GM21360 (cell line): ENCODE measurements at regions not wholly inside any gene's neighbourhood (a gene's known extent, or its start where the extent isn't known, plus 50 kb on each side); places are given as distances from the start of the nearest gene placed in this dataset.
A peak's percentile ranks its signal among the peaks of the same experiment; 100 is the strongest.

Experiments
- ATAC-seq: cut with Tn5 transposase; IDR thresholded peaks from one replicate; pipeline ENCODE4 v1.9.1; 2021; ENCODE audit warnings: mild to moderate bottlenecking, moderate library complexity; ENCODE audit not compliant: unreplicated experiment

DNA sequence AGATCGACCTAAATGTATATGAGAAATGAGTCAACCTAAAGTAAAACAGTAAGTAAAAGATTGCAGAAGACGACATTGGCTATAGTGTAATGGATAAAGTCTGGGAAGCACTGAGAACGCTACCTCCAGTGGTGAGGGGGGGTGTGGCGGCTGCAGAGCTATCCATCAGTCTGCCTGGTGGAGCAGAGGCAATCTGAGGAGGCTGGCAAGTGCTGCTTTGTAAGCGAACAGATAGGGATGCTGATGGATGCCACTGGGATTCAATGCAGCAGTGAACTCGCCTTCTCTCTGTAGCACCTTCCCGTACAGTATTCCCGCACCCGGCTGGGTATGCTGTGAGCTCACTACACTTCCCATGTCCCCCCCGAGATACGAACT is 261.5 kb downstream of the NSG2 start:
- ATAC-seq, result no peak

DNA sequence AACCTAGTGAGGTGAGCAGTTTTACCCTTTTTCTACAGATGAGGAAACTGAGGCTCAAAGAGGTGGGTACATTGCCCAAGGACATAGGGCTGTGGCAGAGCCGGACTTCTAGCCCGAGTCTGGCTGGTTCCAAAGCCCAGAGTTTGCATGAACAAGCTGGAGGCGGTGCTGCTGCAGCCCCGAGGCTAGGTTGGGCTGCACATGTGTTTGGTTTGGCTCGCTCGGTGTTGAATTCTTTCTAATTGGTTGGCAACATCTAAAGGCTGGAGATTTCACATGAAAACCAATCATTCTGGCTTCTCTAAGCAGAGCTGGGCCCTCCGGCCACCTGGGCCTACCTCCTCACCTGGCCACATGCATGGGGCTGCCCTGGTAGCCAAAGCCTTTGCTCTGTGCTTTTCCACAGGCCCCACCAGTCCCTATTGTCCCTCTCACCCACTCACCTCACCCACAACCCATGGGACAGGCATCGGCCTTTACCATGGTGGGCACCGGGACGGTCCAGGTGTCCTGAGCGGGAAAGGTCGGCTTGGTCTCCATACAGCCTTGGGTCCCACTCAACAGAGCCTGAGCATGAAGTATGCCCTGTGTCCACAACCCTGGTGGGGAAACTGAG is 262.3 kb downstream of the NSG2 start:
- no peak for ATAC-seq

DNA sequence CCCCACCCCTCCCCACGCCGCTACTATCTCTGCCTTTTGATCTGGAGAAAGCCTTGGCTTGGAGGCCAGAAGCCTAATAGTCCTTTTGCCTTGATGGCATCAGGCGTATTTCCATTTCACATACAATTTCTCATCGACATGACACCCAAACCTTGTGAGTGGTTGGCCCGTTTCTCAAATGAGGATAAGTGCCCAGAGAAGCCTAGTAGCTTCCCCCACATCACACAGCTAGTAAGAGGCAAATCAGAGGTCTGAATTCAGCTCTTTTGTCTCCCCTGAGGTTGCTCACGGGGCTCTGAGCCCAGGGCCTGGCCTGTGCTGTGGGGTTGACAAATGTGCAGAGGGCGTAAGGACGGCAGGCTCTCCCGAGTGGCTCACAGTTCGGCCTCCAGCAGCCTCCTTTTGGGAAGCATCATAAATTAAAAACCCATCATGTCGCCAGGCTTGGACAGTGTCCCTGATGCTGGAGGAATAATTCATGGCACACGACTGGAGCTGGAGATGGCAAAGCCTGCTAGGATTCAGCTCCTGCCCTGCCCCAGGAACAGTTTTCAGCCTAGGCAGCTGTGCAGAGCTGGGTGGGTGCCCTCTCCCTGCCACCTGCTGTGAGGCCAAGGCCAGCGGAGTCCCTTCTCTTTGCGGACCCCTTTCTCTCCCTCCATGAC is 263.8 kb downstream of the NSG2 start:
- no peak for ATAC-seq

DNA sequence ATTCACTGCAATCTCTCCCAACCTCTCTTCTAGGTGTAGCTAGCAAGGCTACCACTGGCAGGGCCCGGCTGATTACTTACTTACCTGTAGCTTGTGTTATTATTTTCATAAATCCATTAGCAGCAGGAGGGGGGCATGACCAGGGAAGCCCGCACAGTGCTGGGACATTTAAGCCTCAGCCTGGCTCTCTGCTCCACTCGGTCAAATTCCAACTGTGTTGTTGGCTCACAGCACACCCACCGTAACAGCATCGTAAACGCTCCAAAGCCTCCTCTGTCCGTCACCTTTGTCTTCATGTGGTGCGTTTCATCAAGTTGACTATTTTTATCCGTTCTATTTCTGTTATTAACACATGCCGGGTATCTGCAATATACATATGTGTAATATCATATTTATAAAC is 264.7 kb downstream of the NSG2 start:
- ATAC-seq, result no peak

DNA sequence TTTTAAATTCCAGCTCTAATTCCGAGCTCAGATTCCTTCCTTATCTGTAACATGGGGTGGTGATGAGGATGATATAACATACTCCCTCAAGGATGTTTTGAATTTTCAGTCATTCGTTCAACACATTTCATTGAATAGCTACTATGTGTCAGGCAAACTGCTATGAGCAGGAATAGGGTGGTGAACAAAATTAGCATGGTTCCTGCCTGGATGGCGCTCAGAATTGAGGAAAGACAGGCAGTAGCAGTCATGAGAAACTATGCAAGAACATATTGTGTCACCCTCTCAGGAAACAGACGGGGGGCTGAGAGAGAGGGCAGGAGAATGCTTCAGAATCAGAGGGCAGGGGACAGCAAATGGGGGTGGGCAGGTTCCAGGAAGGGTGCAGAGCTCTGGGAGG is 265.2 kb downstream of the NSG2 start:
- ATAC-seq, result no peak

DNA sequence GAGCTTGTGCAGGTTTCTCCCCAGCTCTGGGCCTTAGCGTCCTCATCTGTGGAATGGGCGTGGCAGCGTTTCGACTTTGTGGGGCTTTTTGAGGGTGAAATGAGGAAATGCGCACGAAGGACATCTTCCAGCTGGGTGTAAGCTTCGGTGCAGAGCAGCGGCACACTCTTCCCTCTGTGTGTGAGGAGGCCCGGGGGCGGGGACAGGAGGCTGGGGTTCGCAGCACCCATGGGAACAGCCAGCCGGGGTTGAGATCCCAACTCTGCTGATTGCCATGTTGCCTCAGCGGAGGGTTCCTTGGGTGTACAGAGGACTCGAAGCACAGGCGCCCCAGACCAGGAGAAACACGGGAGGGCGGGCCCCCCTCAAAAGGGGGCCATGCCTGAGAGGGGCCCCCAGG is 265.6 kb downstream of the NSG2 start:
- no peak for ATAC-seq

DNA sequence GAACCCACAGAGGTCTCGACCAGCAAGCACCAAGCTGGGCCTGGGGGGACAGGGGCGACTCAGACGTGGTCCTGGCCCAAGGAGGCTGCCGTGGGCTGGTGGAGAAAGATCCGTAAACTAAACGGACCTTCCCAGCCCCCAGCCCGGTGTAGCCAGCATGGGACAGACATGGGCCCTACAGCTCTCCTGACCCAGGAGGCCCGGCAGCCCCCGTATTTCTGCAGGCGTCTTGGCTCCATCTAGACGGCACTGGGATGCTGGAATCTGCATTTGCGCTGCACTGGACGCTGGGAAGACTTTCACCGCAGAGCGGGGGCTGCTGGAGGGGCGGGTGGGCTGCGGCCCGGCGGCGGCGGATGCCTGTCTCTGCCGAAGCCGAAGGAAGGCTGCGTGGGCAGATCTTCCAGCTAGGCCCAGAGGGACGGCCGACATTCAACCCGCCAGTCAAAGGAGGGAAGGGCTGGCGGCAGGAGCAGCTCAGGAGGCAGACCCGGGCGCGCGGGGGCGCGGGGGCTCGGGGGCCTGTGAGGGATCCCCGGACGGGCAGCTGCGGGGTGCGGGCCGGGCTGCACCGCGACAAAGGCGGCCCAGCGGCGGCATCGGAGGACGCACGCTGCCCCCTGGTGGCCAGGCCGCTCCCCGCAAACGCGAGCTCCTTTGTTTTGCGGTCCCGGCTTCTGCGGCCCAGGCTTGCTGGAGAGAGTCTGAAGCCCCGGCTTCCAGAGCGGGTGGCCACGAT is 266.2 kb downstream of the NSG2 start:
- peak; percentile 75 for ATAC-seq

DNA sequence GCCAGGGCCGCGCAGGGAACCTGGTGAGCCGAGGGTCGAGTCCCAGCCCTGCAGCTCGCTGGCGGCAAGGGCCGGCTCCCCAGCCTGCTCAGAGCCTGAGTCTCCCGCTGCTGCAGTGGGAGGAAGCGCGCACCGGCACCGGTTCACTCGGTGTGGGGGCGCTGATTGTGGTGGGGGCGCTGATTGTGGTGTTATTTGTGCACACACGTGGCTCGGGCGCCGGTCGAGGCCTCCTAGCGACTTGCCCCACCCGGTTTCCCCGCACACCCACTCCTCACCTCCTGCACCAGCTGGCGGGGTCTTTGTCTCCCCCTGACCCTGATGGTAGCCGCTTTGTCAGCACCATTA is 266.7 kb downstream of the NSG2 start:
- ATAC-seq, result no peak

DNA sequence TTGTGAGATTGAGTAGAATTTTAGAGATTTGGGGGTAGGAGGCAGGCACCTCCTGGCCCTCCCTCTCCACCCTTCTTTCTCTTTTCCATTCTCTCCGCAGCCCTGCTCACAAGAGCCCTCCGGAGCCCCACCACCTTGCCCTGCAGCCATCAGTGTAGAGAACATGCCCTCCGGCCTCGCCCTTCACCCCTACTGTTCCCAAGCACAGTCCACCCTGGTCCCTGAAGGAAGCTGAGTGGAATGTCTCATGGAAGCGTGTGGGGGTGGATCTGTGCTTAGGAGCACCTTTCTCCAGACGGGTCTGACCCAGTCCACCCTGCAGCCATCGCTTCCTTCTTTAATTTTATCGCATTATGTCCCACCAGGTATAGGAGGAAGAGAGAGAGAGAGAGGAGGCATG is 267.1 kb downstream of the NSG2 start:
- no peak for ATAC-seq

DNA sequence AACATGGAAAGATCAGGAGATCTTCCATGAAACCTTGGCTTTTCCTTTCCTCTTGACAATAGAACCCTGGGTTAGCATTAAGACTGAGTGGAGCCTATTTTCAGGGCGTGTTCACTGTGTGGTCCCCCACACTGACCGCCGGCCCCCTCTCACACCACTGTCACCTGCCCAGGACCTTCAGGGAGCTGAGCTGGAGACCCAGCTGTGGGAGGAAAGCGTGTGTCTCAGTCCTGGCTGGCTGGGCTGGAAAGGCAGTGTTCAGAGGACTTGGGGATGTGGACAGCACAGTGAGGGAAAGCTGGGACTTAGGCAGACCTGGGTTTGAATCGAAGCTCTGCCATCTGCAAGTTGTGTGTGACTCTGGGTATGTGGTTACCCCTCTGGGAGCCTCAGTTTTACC is 268.1 kb downstream of the NSG2 start:
- no peak for ATAC-seq

DNA sequence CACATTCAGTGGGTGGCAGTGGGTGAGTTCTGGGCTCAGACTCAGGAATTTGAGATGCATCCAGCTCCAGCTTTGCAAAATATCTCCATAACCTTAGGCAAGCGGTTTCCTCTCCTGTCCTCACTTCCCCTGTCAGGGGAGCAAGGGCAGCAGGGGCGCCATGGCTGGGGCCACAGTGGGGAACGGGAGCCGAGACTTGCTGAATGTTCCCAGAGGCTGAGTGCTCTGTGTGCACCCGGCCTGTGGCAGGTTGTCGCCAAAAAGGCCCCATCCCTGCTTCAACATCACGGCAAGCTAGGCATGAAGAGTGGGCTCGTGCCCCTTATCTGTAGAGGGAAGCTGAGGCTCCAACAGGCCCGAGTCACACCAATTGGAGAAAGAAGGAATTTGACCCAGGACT is 268.8 kb downstream of the NSG2 start:
- no peak for ATAC-seq

DNA sequence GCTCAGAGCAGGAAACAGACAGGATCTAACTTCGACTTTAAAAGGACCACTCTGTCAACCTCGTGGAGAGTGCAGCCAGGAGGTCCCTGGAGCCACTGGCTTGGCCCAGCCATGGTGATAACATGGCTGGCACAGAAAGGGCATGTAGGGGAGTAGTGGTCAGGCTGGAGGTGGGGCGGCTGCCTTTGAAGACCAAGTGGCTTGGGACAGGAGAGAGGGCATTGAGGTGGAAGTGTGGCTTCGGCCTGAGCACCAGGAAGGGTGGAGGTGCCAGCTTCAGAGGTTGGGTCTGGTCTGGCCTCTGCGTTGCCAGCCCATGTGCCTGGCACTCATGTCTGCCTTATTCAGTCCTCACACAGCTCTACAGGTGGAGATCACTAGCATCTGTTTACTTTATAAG is 270.0 kb downstream of the NSG2 start:
- no peak for ATAC-seq

DNA sequence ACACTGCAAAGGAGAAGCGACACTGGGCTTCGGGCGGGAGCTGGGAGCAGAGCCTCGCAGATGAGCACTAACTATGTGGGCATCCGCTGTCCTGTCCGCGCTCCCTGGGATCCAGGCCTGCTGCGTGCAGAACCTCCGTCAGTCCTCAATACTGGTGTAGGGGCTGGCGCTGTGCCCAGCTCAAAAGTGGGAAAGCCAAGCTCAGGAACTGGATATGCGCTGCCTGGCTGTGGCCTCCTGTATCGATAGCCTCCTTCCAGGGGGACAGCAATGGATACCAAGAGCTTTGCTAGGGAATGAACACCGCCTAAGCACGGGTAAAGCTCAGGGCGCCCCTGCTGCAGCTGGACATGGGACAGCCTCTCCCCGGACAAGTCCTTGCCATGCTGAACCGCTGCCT is 270.4 kb downstream of the NSG2 start:
- ATAC-seq, result no peak

DNA sequence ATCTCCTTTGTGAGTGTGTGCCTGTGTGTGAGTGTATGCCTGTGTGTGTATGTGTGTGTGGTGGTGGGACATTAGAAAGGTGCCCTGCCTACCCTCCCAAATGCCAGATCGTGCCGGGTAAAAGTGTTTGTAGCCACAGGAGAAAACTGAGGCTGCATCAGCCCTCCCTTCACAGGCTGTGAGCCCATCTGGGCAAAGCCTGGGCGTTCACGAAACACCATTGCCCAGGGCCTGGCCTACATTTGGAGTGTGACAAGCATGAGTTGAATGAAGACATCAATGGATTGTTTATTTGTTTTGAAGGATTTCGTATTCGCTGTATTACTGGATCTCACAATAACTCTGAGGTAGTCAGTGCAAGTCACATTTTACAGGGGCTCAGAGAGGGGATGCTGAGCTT is 270.8 kb downstream of the NSG2 start:
- no peak for ATAC-seq

DNA sequence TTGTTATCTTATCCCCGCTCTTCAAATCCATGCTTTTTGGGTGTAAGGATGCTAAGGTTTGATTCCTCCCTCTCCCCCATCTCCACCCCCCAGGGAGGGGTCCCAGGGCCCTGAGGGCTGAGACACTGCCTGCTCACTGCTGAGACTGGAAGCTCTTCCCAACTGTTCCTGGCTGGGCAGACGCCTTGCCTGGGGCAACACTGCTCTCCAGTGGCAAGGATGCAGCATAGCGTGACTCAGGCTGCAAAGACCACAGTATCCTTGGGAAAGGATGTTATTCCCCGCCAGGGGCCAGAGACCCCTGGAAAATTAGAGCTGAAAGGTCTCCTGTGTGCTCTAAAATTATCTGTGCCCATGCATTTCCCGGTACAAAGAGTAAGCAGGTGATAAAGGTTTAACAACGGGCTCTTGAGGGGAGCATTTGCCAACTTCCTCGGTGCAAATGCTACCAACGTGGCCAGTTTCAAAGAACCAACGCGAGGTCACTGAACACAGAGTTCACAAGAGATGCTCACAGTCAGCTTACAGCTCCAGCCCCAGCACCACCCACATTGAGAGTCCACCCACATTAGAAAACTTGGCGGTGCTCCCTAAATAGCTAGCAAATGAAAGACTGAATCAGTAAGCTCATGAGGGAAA is 271.9 kb downstream of the NSG2 start:
- ATAC-seq, result no peak

DNA sequence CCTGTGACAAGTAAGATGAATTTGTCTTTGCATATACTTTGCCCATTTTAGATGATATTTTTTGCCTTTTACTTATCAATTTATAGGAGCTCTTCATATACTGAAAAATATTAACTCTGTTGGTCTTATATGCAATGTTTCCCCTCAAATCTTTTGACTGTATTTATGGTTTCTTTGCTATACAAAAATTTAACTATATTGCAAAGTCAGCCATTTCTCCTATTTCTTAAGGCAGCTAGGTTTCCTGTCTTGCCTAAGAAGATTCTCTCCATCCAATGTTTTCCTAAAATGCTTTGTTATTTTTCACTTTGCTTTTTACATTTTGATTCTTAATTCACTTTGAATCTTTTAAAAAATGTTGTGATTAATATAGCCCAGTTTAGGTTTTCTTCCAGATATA is 273.1 kb downstream of the NSG2 start:
- no peak for ATAC-seq

DNA sequence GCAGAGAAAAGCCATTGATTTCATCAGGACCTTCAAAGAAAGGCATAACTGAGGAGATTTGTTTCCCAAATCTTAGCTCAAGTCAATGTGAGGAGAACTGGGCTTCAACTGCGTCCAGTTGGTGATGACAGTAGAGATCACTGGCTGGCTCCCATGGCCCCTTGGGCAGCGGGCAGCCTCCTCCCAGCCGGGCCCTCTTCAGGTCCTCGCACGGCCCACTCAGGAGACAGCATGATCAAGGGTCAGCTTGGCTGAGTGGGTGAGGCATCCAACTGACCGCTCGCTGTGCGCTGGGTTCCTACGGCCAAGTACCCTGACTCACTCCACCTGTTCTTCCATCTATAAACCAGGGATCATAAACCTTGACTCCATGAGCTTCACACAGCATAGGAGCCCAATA is 274.0 kb downstream of the NSG2 start:
- ATAC-seq, result no peak

DNA sequence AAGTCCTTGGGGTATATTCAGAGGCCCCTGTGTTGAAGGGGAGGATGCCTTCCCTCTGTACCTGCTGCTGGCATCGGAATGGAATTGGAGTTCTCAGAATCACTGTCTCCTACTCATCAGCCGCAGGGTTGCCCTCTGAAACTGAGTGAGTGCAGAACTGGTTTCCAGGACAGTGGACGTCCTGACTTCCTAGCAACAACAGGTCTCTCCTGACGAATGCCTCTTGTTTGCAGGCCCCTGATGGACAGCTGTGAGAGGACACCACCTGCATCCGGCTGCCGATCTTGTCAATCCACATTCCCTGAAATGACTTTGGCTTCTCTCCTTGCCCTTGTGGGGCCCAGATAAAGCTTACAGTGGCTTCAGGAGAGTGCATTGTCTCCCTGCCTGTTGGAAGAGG is 274.5 kb downstream of the NSG2 start:
- ATAC-seq, result no peak

DNA sequence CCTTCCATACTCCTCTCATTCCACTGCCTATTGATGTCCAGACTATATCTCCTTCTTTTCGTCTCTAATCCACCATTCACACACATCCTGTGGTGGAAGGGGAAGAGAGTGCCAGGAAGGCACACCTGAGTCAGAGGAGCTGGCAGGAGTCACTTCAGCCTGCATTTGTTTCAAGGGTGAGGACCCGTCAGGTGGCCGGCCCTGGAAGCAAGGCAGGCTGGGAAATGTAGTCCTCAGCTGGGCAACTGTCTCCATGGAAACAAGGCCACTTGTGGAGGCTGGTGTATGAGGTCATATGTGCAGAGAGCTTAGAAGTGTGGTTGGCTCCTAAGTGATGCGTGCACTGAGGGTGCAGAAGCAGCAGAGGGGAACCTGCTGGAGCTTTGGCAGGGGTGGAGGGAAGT is 278.4 kb downstream of the NSG2 start:
- peak; percentile 94 for ATAC-seq

DNA sequence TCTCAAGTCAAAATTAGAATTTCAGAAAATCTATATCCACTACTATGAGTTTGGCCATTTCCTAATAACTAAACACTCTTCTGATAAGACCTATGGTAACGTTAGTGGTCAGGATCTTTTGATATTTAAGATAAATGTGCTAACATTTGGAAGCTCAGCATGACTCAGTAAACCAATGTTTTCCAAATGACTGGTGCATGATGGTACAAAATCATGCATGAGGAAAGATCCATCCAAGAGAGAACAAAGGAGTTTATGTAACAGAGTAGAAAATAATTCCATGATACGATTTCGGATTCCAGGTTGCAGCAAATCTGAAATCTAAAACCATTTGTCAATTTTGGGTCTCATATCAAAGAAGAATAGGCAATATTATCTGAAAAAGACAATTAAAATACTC is 279.2 kb downstream of the NSG2 start:
- ATAC-seq, result no peak

DNA sequence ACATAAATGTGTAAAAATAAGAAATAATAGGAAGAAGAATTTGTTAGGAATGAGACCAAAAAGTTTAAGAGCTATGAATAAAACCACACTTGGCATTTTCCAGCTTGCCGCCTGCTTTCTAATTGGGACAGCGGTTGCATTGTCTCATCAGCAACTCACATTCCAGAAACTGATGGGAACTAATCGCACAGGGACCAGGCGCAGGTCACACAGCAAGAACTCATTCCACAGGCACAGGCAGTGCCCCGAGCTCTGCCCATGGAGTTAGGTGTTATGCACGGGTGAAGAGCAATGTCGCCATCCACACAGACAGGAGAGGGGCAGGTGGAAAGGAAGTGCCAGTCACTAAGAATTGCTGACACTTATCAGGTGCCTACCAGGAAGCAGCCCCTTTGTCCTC is 279.9 kb downstream of the NSG2 start:
- ATAC-seq, result no peak

DNA sequence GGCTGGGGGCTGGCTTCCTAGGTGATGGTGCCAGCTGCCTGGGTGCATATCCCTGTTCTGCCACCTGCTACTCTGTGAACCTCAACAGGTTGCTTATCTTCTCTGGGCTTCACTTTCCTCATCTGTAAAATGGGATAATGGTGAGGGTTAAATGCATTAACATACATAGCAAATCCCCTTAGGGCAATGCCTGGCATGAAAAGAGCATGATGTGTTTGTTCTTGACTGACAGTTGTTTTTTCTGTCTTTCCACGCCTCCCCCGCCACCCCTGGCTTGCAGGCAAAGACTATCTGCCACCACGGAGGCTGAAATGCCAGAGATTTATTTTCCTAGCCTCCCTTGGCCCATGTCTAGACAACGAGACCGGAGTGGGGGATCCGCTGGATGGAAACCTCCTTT is 280.5 kb downstream of the NSG2 start:
- no peak for ATAC-seq
